ENCODE measurements at regions not wholly inside any gene's neighbourhood (a gene's known extent, or its start where the extent isn't known, plus 50 kb on each side); places are given as distances from the start of the nearest gene placed in this dataset.

DNA sequence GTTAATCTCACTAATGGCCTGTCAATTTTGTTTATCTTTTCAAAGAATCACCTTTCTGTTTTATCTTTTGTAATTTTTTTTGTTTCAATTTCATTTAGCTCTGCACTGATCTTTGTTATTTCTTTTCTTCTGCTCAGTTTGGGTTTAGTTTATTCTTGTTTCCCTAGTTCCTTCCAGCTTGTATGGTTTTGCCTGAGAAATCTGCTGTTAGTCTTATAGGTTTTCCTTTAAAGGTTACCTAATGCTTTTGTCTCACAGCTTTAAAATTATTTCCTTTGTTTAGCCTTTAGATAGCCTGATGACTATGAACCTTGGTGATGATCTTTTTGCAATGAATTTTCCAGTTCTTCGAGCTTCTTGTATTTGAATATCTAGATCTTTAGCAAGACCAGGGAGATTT, 1869.8 kb upstream of the PCDH20 start:
- TF ChIP-seq EZH2 (optimal IDR thresholded peaks at IDR 0.05; ENCODE audit: low read depth, low read length) (no peak), EZH2phosphoT487 (IDR thresholded peaks at IDR 0.05; ENCODE audit: low read length) (no peak)
- TF ChIP-seq, protein P1, sequence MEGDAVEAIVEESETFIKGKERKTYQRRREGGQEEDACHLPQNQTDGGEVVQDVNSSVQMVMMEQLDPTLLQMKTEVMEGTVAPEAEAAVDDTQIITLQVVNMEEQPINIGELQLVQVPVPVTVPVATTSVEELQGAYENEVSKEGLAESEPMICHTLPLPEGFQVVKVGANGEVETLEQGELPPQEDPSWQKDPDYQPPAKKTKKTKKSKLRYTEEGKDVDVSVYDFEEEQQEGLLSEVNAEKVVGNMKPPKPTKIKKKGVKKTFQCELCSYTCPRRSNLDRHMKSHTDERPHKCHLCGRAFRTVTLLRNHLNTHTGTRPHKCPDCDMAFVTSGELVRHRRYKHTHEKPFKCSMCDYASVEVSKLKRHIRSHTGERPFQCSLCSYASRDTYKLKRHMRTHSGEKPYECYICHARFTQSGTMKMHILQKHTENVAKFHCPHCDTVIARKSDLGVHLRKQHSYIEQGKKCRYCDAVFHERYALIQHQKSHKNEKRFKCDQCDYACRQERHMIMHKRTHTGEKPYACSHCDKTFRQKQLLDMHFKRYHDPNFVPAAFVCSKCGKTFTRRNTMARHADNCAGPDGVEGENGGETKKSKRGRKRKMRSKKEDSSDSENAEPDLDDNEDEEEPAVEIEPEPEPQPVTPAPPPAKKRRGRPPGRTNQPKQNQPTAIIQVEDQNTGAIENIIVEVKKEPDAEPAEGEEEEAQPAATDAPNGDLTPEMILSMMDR (IDR thresholded peaks at IDR 0.05; ENCODE audit: low read length) = no peak

Data from MM.1S (cell line).